ENCODE measurements at regions not wholly inside any gene's neighbourhood (a gene's known extent, or its start where the extent isn't known, plus 50 kb on each side); places are given as distances from the start of the nearest gene placed in this dataset.
A peak's percentile ranks its signal among the peaks of the same experiment; 100 is the strongest.

- no peaks in the 10 kb centered on the region for H3K27me3 ChIP-seq (ENCODE audit: control insufficient read depth, insufficient read depth)
- DNase-seq = no peak
- ATAC-seq = no peak
- peaks cover 4% of the 10 kb centered on the region for H3K9me3 ChIP-seq (ENCODE audit: control insufficient read depth, low read length)
- no peak overlapping the region for H3K27ac ChIP-seq (ENCODE audit: low read length)
- 87% methylated on average over 2 of the region's 2 CpGs for WGBS
- H3K4me1 ChIP-seq (ENCODE audit: control insufficient read depth, insufficient read depth, low read length) = peaks cover 2% of the 10 kb centered on the region
- intact Hi-C loops (cut with DNase I) = no loop called here
- H3K4me3 ChIP-seq (ENCODE audit: low read length) = no peak overlapping the region
Observed at GRCh38 chr13:79972066-79972569, 368.8 kb downstream of the SPRY2 start.

GRCh38 chr13:79966493-79966895, 374.4 kb downstream of the SPRY2 start:
- no peaks in the 10 kb centered on the region for H3K27me3 ChIP-seq (ENCODE audit: control insufficient read depth, insufficient read depth)
- intact Hi-C loops (cut with DNase I) = no loop called here
- DNase-seq (no peak), ATAC-seq (no peak)
- WGBS = 50% methylated on average over 2 of the region's 2 CpGs
- no peaks in the 10 kb centered on the region for H3K9me3 ChIP-seq (ENCODE audit: control insufficient read depth, low read length)
- no peaks in the 10 kb centered on the region for H3K4me1 ChIP-seq (ENCODE audit: control insufficient read depth, insufficient read depth, low read length)
- H3K27ac ChIP-seq (ENCODE audit: low read length) = no peak overlapping the region
- no peak overlapping the region for H3K4me3 ChIP-seq (ENCODE audit: low read length)

GRCh38 chr13:79966059-79966458, 374.9 kb downstream of the SPRY2 start:
- DNase-seq = no peak
- Histone ChIP-seq H3K4me3 (ENCODE audit: low read length) (no peak overlapping the region), H3K4me1 (ENCODE audit: control insufficient read depth, insufficient read depth, low read length) (no peaks in the 10 kb centered on the region), H3K9me3 (ENCODE audit: control insufficient read depth, low read length) (no peaks in the 10 kb centered on the region), H3K27me3 (ENCODE audit: control insufficient read depth, insufficient read depth) (no peaks in the 10 kb centered on the region), H3K27ac (ENCODE audit: low read length) (no peak overlapping the region)
- ATAC-seq = no peak
- WGBS = 84% methylated on average over 3 of the region's 3 CpGs
- intact Hi-C loops (cut with DNase I) = no loop called here

- H3K27ac ChIP-seq (ENCODE audit: low read length) = no peak overlapping the region
- intact Hi-C loops (cut with DNase I) = no loop called here
- no peaks in the 10 kb centered on the region for H3K27me3 ChIP-seq (ENCODE audit: control insufficient read depth, insufficient read depth)
- WGBS = 78% methylated on average over 3 of the region's 3 CpGs
- no peak overlapping the region for H3K4me3 ChIP-seq (ENCODE audit: low read length)
- DNase-seq (no peak), ATAC-seq (no peak)
- H3K4me1 ChIP-seq (ENCODE audit: control insufficient read depth, insufficient read depth, low read length) = no peaks in the 10 kb centered on the region
- H3K9me3 ChIP-seq (ENCODE audit: control insufficient read depth, low read length) = no peaks in the 10 kb centered on the region
Observed at GRCh38 chr13:79946556-79946955, 394.4 kb downstream of the SPRY2 start.

GRCh38 chr13:79943346-79944023, 397.4 kb downstream of the SPRY2 start:
- Histone ChIP-seq H3K27me3 (ENCODE audit: control insufficient read depth, insufficient read depth) (no peaks in the 10 kb centered on the region), H3K4me3 (ENCODE audit: low read length) (no peak overlapping the region), H3K27ac (ENCODE audit: low read length) (no peak overlapping the region), H3K4me1 (ENCODE audit: control insufficient read depth, insufficient read depth, low read length) (no peaks in the 10 kb centered on the region), H3K9me3 (ENCODE audit: control insufficient read depth, low read length) (no peaks in the 10 kb centered on the region)
- no peak for DNase-seq
- ATAC-seq = no peak
- intact Hi-C loops (cut with DNase I) = no loop called here
- 83% methylated on average over 2 of the region's 2 CpGs for WGBS

- no peaks in the 10 kb centered on the region for H3K27me3 ChIP-seq (ENCODE audit: control insufficient read depth, insufficient read depth)
- ATAC-seq (no peak), DNase-seq (no peak)
- intact Hi-C loops (cut with DNase I) = no loop called here
- no peaks in the 10 kb centered on the region for H3K9me3 ChIP-seq (ENCODE audit: control insufficient read depth, low read length)
- no peaks in the 10 kb centered on the region for H3K4me1 ChIP-seq (ENCODE audit: control insufficient read depth, insufficient read depth, low read length)
- no peak overlapping the region for H3K4me3 ChIP-seq (ENCODE audit: low read length)
- 94% methylated on average over 5 of the region's 5 CpGs for WGBS
- no peak overlapping the region for H3K27ac ChIP-seq (ENCODE audit: low read length)
Observed at GRCh38 chr13:79941752-79942151, 399.2 kb downstream of the SPRY2 start.

GRCh38 chr13:79939689-79940088, 401.2 kb downstream of the SPRY2 start:
- no peak overlapping the region for H3K27ac ChIP-seq (ENCODE audit: low read length)
- intact Hi-C loops (cut with DNase I) = no loop called here
- ATAC-seq (no peak), DNase-seq (no peak)
- H3K4me1 ChIP-seq (ENCODE audit: control insufficient read depth, insufficient read depth, low read length) = no peaks in the 10 kb centered on the region
- H3K4me3 ChIP-seq (ENCODE audit: low read length) = no peak overlapping the region
- H3K9me3 ChIP-seq (ENCODE audit: control insufficient read depth, low read length) = no peaks in the 10 kb centered on the region
- WGBS = 79% methylated on average over 2 of the region's 2 CpGs
- H3K27me3 ChIP-seq (ENCODE audit: control insufficient read depth, insufficient read depth) = no peaks in the 10 kb centered on the region

- Histone ChIP-seq H3K4me3 (ENCODE audit: low read length) (no peak overlapping the region), H3K27me3 (ENCODE audit: control insufficient read depth, insufficient read depth) (no peaks in the 10 kb centered on the region), H3K4me1 (ENCODE audit: control insufficient read depth, insufficient read depth, low read length) (no peaks in the 10 kb centered on the region), H3K9me3 (ENCODE audit: control insufficient read depth, low read length) (no peaks in the 10 kb centered on the region), H3K27ac (ENCODE audit: low read length) (no peak overlapping the region)
- WGBS = 50% methylated on average over 3 of the region's 3 CpGs
- intact Hi-C loops (cut with DNase I) = no loop called here
- no peak for ATAC-seq
- DNase-seq = no peak
Observed at GRCh38 chr13:79937771-79938216, 403.1 kb downstream of the SPRY2 start.

- DNase-seq = no peak
- intact Hi-C loops (cut with DNase I) = no loop called here
- no peaks in the 10 kb centered on the region for H3K9me3 ChIP-seq (ENCODE audit: control insufficient read depth, low read length)
- ATAC-seq = no peak
- no peaks in the 10 kb centered on the region for H3K4me1 ChIP-seq (ENCODE audit: control insufficient read depth, insufficient read depth, low read length)
- 78% methylated on average over 4 of the region's 4 CpGs for WGBS
- no peaks in the 10 kb centered on the region for H3K27me3 ChIP-seq (ENCODE audit: control insufficient read depth, insufficient read depth)
- no peak overlapping the region for H3K27ac ChIP-seq (ENCODE audit: low read length)
- H3K4me3 ChIP-seq (ENCODE audit: low read length) = no peak overlapping the region
Observed at GRCh38 chr13:79937311-79937710, 403.6 kb downstream of the SPRY2 start.

GRCh38 chr13:79936368-79937136, 404.4 kb downstream of the SPRY2 start:
- peak; percentile 31 to 47 (median 34) for DNase-seq
- 57% methylated on average over 12 of the region's 12 CpGs for WGBS
- peak overlapping the region; percentile 42 for H3K27ac ChIP-seq (ENCODE audit: low read length)

GRCh38 chr13:79935121-79935520, 405.8 kb downstream of the SPRY2 start:
- DNase-seq (no peak), ATAC-seq (no peak)
- Histone ChIP-seq H3K9me3 (ENCODE audit: control insufficient read depth, low read length) (no peaks in the 10 kb centered on the region), H3K27ac (ENCODE audit: low read length) (no peak overlapping the region), H3K27me3 (ENCODE audit: control insufficient read depth, insufficient read depth) (no peaks in the 10 kb centered on the region), H3K4me1 (ENCODE audit: control insufficient read depth, insufficient read depth, low read length) (no peaks in the 10 kb centered on the region), H3K4me3 (ENCODE audit: low read length) (no peak overlapping the region)
- intact Hi-C loops (cut with DNase I) = no loop called here

More at GRCh38 chr13:79936368-79937136, 404.4 kb downstream of the SPRY2 start:
- H3K4me3 ChIP-seq (ENCODE audit: low read length) = no peak overlapping the region
- peak; percentile 94 to 97 for ATAC-seq
- intact Hi-C loops (cut with DNase I) = no loop called here
- no peaks in the 10 kb centered on the region for H3K9me3 ChIP-seq (ENCODE audit: control insufficient read depth, low read length)
- H3K27me3 ChIP-seq (ENCODE audit: control insufficient read depth, insufficient read depth) = no peaks in the 10 kb centered on the region
- H3K4me1 ChIP-seq (ENCODE audit: control insufficient read depth, insufficient read depth, low read length) = no peaks in the 10 kb centered on the region
